GM13977 (cell line): ENCODE measurements at regions not wholly inside any gene's neighbourhood (a gene's known extent, or its start where the extent isn't known, plus 50 kb on each side); places are given as distances from the start of the nearest gene placed in this dataset.
"Not testable (repeated sequence)": the region's sequence is repeated elsewhere in the genome, so short reads cannot be mapped to it uniquely, and the experiment has no call there.

Source experiments
- DNase-seq: peaks from one replicate; pipeline ENCODE4 v3.0.0; 2012; ENCODE audit warnings: low spot score
- CTCF ChIP-seq: IDR thresholded peaks from 2 replicates; pipeline ENCODE4 v1.5.1; 2012; ENCODE audit warnings: mild to moderate bottlenecking, control low read depth; ENCODE audit not compliant: insufficient read depth; ENCODE audit errors: extremely low read depth, missing control alignments
- in situ Hi-C: fragments of 300-500 bp; cut with MboI; formaldehyde crosslinking; loops from one replicate; pipeline ENCODE4 v1.12.0; 2022; ENCODE audit warnings: low sequenced_read_pairs, low pct_unique_long_range_greater_than_20kb, mixed read lengths, inconsistent platforms; ENCODE audit not compliant: unreplicated experiment

- in situ Hi-C loops, result no loop called here
- DNase-seq, result no peak
- no peak for TF ChIP-seq CTCF
Measured at GRCh38 chr12:75657831-75658230, 146.4 kb upstream of the KRR1 start.

DNA sequence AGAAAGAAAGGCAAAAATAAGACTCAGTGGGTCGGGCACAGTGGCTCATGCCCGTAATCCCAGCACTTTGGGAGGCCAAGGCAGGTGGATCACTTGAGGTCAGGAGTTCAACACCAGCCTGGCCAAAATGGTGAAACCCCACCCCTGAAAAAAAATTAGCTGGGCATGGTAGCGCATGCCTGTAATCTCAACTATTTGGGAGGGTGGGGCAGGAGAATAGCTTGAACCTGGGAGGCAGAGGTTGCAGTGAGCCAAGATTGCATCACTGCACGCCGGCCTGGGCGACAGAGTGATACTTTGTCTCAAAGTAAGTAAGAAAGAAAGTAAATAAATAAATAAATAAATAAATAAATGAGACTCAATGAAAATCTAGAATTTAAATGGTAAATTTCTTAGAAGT, 145.9 kb upstream of the KRR1 start:
- in situ Hi-C loops, DNase-seq: not testable (repeated sequence)

GRCh38 chr12:75656648-75657047, 145.2 kb upstream of the KRR1 start:
- in situ Hi-C loops, result no loop called here
- TF ChIP-seq CTCF, result no peak
- DNase-seq, result no peak

- TF ChIP-seq CTCF, result no peak
- in situ Hi-C loops, result no loop called here
- no peak for DNase-seq
Measured at GRCh38 chr12:75656210-75656609, 144.8 kb upstream of the KRR1 start.

GRCh38 chr12:75655315-75655806, 144.0 kb upstream of the KRR1 start:
- in situ Hi-C loops, result no loop called here
- no peak for DNase-seq
- no peak for TF ChIP-seq CTCF

- no peak for TF ChIP-seq CTCF
- in situ Hi-C loops, result no loop called here
- no peak for DNase-seq
Measured at GRCh38 chr12:75651342-75651695, 139.9 kb upstream of the KRR1 start.

GRCh38 chr12:75650595-75651341, 139.4 kb upstream of the KRR1 start:
- TF ChIP-seq CTCF, result no peak
- in situ Hi-C loops, result no loop called here
- DNase-seq, result no peak
